Left ventricle myocardium superior (tissue), 1 donor: ENCODE measurements at regions not wholly inside any gene's neighbourhood (a gene's known extent, or its start where the extent isn't known, plus 50 kb on each side); places are given as distances from the start of the nearest gene placed in this dataset.

ENCODE experiments used
- ATAC-seq: fragments of 200-7000 bp; cut with Tn5 transposase; one replicate; pipeline ENCODE4 v1.9.1; 2020; ENCODE audit warnings: mild to moderate bottlenecking, moderate library complexity
- DNase-seq: peaks from one replicate; pipeline ENCODE4 v3.0.0-alpha.2; 2020
- intact Hi-C: fragments of 100-400 bp; cut with micrococcal nuclease; formaldehyde crosslinking; loops from one replicate; pipeline ENCODE4 v1.11.0; 2022
- donor health status: DM: no; HTN: yes; CAD: no; lungs with severe emphysema.

DNA sequence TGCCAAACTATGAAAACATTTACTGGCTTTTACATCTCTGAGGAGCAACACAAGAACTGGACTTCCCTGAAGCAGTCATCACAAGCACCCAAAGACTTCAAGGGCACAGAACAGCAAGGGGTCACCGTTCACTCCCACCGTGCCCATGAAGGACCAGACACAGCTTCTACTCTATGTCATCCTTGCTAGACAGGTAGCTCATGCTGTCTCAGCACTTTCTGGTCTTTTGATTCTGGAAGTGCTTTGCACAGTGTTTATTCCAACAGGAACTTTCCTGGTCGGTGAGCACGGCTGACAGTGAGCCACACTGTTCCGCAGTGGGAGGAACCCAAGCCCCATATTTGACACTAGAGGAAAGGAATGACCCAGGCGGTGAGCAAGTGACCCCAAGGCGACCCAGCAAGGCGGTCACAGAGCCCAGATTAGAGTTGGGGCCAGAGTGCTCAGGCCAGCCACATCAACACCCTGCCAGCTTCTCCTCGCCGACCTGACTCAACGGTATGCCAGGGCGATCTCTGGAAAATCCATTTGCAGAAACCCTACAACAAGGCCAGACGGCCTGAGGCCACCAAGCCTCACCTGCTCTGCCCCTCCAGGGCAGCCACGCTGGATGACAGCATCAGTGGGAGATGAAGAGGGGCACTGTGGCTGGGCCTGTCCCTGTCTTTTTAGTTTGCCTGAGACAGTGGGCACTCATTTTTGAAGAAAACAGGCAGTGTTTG is 318.6 kb downstream of the TCERG1L start:
- no peak for ATAC-seq
- DNase-seq: no peak
- intact Hi-C loops: no loop called here

DNA sequence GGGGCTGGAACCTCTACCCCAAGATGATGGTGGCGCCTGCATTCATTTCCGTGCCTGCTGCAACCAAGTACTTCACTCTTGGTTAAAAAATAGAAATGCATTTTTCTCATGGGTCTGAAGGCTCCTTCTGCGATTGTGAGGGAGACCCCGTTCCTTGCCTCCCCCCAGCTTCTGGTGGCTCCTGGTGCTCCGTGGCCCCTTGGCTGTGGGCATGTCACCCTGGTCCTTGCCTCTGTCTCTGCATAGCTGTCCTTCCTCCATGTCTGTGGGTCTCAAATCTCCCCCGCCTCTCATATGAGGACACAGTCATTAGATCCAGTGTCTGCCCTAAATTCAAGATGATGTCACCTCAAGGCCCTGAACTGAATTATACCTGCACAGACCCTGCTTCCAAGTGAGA is 317.9 kb downstream of the TCERG1L start:
- no peak for ATAC-seq
- intact Hi-C loops: no loop called here
- no peak for DNase-seq

- no peak for ATAC-seq
- intact Hi-C loops: no loop called here
- DNase-seq: no peak
These were observed 317.3 kb downstream of the TCERG1L start for GRCh38 chr10:130994191-130994590.

DNA sequence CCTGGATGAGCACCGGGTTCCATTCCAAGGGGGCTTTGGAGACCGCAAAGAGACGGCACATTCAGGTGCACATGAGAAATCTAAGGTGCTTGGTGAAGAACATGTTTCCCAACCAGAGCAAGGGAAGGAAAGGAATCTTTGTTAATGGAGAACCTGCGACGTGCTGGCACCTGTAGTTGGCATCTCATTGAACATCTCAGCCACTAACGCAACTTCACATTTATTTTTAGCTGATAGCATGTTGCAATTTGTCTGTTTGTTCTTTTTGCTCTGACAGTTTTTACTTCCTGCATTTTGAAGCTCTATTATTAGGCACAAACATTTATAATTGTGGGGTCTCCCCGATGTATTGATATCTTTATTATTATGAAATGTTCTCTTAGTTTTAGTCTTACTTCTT is 316.7 kb downstream of the TCERG1L start:
- intact Hi-C loops: no loop called here
- no peak for ATAC-seq

GRCh38 chr10:130997267-130998045 is 314.1 kb downstream of the TCERG1L start:
- no peak for ATAC-seq
- no peak for DNase-seq
- intact Hi-C loops: no loop called here

More for the DNA sequence above, 316.7 kb downstream of the TCERG1L start:
- no peak for DNase-seq

DNA sequence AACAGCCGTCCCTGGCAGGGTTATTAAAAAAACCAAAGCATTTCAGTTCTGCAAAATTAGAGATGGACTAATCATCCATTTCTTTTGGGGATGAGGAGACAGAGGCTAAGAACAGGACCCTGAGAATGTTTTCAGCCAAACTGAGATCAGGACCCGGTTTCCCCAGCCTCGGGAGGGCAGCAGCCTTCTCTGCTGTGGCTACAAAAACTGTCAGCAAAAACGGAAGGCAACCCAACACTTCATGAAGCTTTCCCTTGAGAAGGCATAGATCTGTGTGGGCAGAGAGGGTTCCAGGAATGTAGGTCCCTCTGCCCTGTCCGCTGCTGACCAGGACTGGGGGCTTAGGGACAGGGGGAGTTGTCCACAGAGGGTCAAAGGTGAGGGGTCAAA is 313.5 kb downstream of the TCERG1L start:
- no peak for DNase-seq
- ATAC-seq: no peak
- intact Hi-C loops: no loop called here

DNA sequence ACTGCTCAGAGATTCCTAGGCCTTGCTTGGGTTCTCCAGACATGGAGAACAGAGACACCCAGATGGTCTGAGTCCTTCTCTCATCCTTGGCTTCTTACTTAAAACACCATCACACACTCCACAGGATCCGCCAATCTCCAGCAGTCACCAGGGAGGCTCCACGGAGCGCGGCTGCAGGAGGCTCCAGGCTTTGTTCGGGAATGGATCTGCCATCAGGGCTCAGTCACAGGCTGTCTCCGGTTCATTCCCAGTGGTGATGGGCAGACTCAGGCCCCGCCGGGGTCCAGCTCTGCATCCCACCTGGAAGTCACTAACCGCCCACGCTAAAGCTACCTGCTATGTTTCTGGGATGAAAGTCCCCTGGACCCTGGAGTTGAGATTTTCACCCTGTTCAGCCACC is 312.9 kb downstream of the TCERG1L start:
- intact Hi-C loops: no loop called here
- no peak for DNase-seq

DNA sequence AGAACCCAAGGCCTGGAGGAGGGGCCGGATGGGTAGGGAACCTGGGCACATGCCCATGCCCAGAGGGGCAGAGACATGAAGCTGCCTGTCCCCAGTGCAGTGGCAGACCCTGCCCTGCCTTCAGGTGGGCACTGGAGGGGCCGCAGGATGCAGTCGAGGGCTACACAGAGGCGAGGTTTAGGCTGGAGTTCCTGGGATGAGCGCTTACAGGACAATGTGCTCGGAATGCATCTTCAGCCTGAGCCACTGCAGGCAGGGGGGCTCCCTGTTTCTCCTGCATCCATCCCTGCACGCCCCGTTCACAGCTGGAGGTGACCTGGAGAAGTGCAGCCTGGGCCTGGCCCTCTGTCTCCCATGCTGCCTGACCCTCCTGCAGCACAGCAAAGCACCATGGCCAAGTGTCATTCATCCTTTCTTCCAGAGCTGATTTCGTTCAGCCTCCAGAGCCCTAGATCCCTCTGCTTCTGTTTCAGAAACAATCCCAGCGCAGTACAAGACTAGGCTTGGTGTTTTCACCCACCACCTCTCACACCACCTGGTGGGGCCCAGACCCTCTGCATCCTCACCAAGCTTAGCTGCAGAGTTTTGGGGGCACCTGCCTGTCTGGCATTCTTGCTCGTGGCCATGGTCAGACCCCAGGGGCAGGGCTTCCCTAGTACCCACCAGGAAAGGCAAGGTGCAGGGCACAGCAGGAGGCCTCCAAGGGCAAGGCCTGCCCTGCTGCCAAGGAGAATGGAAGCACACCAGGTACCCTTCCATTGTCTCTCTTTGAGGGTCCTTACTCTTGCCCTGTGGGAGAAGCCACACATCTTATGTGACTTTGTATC is 311.9 kb downstream of the TCERG1L start:
- intact Hi-C loops: no loop called here
- DNase-seq (no peak), ATAC-seq (no peak)

More for the DNA sequence above, 312.9 kb downstream of the TCERG1L start:
- no peak for ATAC-seq

DNA sequence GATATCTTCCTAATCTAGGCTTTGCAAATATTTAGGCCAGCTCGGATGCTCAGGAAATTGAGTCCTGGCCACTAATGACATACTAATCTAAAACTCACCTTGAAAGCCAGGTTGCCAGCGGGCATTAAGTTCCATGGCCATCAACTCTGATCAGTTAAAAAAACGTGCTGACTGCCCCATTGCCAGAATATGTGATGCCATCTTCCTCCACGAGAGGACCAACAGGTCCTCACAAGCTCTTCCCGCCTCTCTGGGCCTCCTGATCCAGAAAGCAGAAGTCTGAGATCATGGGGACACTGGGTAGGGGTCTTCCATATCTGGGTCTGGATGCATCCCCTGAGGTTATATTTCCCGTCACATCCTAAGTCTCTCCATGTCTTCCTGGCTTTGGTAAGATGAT is 311.3 kb downstream of the TCERG1L start:
- ATAC-seq (no peak), DNase-seq (no peak)
- intact Hi-C loops: no loop called here

DNA sequence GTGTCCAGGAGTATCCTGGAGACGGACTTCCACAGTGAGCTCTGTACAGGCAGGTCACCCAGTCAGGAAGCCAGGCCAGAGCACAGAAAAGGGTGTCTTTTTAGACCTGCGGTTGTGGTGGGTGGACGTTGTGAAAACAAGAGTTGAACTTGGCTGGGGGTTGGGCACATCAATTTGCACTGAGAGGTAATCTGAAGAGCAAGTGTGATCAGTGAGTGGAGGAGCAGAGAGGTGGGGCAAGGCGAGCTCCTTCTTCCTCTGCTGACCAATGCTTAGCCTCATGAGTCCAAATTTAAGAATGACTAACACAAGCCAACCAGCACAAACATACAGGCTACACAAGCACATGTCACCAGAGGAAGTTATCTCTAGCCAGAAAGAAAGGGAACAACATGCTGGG is 310.8 kb downstream of the TCERG1L start:
- ATAC-seq (no peak), DNase-seq (no peak)
- intact Hi-C loops: no loop called here

DNA sequence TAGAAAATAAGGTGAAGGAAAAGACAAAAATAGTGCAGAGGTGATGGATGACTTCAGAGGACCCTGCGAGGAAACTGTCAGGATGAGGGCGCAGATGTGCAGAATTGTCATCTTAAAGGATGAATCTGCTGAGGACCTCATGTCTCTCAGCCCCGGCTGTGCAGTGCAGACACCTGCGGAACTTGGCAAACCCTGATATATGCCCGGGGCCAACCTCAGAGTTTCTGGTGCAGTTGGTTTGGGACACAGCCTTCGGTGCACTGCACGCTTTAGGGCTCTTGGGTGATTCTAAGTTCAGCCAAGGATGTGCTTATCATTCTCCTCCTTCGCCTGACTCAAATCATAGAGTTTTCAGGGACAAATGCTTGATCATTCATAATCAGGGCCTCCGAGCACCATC is 310.1 kb downstream of the TCERG1L start:
- ATAC-seq: no peak
- intact Hi-C loops: no loop called here
- no peak for DNase-seq

- ATAC-seq (no peak), DNase-seq (no peak)
- intact Hi-C loops: no loop called here
These were observed 309.3 kb downstream of the TCERG1L start for GRCh38 chr10:131002031-131002861.

- ATAC-seq (no peak), DNase-seq (no peak)
- intact Hi-C loops: no loop called here
These were observed 308.1 kb downstream of the TCERG1L start for GRCh38 chr10:131003455-131003854.

- ATAC-seq: no peak
- no peak for DNase-seq
- intact Hi-C loops: no loop called here
These were observed 307.2 kb downstream of the TCERG1L start for GRCh38 chr10:131004276-131004675.

DNA sequence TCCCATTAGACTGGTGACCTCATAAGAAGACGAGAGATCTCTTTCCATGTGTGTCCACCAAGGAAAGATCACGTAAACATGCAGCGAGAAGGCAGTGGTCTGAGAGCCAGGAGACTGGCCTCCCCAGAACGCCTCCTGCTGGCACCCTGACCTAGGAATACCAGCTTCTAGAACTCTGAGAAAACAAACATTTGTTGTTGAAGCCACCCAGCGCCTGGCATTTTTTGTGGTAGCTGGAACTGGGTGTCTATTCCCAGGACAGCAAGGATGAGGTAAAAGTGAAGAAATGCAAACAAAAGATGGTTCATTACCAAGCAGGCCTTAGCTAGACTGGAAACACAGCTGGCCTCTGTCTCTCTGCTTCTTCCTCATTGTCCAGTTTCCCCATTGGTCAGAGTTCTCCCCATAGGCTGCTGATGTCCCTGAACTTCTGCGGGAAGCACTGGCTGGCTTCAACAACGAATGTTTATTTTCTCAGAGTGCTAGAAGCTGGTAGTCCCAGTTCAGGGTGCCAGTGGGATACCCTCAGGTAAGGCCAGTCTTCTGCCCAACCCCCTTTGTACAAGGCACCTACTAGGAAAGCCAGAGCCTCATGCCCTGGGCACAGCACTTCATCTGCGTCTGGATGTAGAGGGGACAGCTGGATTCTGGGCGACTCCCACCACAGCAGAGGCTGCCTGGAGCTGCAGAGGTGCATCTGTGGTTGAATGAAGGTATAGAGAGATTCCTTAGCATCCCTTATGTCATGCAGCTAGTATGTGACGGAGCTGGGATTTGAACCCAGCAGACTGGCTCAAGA is 304.9 kb downstream of the TCERG1L start:
- no peak for DNase-seq
- intact Hi-C loops: no loop called here
- ATAC-seq: no peak

GRCh38 chr10:131009791-131010190 is 301.7 kb downstream of the TCERG1L start:
- intact Hi-C loops: no loop called here
- no peak for ATAC-seq
- DNase-seq: no peak

GRCh38 chr10:131010965-131011575 is 300.5 kb downstream of the TCERG1L start:
- intact Hi-C loops: no loop called here
- no peak for ATAC-seq
- DNase-seq: no peak
